Ishikawa (cell line): ENCODE measurements at regions not wholly inside any gene's neighbourhood (a gene's known extent, or its start where the extent isn't known, plus 50 kb on each side); places are given as distances from the start of the nearest gene placed in this dataset.

Experiments
- CEBPB ChIP-seq: IDR thresholded peaks from 2 replicates; pipeline ENCODE4 v1.6.1; 2012
- CREB1 ChIP-seq: IDR thresholded peaks from 2 replicates; pipeline ENCODE4 v1.6.1; 2012; ENCODE audit warnings: low read depth
- EGR1 ChIP-seq: IDR thresholded peaks from 2 replicates; pipeline ENCODE4 v1.6.1; 2012
- EP300 ChIP-seq: IDR thresholded peaks from 2 replicates; pipeline ENCODE4 v1.6.1; 2012; ENCODE audit warnings: borderline replicate concordance
- FOXM1 ChIP-seq: IDR thresholded peaks from 2 replicates; pipeline ENCODE4 v1.6.1; 2012; ENCODE audit warnings: low read depth, borderline replicate concordance
- MAX ChIP-seq: IDR thresholded peaks from 2 replicates; pipeline ENCODE4 v1.6.1; 2012
- NFIC ChIP-seq: IDR thresholded peaks from 2 replicates; pipeline ENCODE4 v1.6.1; 2012
- RAD21 ChIP-seq: IDR thresholded peaks from 2 replicates; pipeline ENCODE4 v1.6.1; 2012; ENCODE audit warnings: low read depth
- REST ChIP-seq: IDR thresholded peaks from 2 replicates; pipeline ENCODE4 v1.6.1; 2012; ENCODE audit warnings: low read depth, mild to moderate bottlenecking
- TAF1 ChIP-seq: IDR thresholded peaks from 2 replicates; pipeline ENCODE4 v1.6.1; 2012; ENCODE audit warnings: low read depth, mild to moderate bottlenecking
- TCF12 ChIP-seq: IDR thresholded peaks from 2 replicates; pipeline ENCODE4 v1.6.1; 2012; ENCODE audit warnings: low read depth
- TEAD4 ChIP-seq: IDR thresholded peaks from 2 replicates; pipeline ENCODE4 v1.6.1; 2012
- USF1 ChIP-seq: IDR thresholded peaks from 2 replicates; pipeline ENCODE4 v1.6.1; 2012
- YY1 ChIP-seq: IDR thresholded peaks from 2 replicates; pipeline ENCODE4 v1.6.1; 2012; ENCODE audit warnings: low read depth
- ZBTB7A ChIP-seq: IDR thresholded peaks from 2 replicates; pipeline ENCODE4 v1.6.1; 2012; ENCODE audit warnings: low read depth

GRCh38 chr6:141884850-141885249, 247.9 kb upstream of the GJE1 start:
- TF ChIP-seq TCF12: no peak
- TF ChIP-seq CREB1: no peak
- no peak for TF ChIP-seq NFIC
- TF ChIP-seq CEBPB: no peak
- no peak for TF ChIP-seq RAD21
- TF ChIP-seq EP300: no peak
- TF ChIP-seq YY1: no peak
- TF ChIP-seq USF1: no peak
- no peak for TF ChIP-seq FOXM1
- TF ChIP-seq MAX: no peak
- no peak for TF ChIP-seq ZBTB7A
- no peak for TF ChIP-seq EGR1
- no peak for TF ChIP-seq TEAD4
- TF ChIP-seq TAF1: no peak
- no peak for TF ChIP-seq REST

GRCh38 chr6:141878686-141879085, 254.0 kb upstream of the GJE1 start:
- TF ChIP-seq RAD21: no peak

GRCh38 chr6:141877275-141877983, 255.3 kb upstream of the GJE1 start:
- no peak for TF ChIP-seq YY1
- TF ChIP-seq TCF12: no peak
- no peak for TF ChIP-seq CEBPB
- TF ChIP-seq FOXM1: no peak
- TF ChIP-seq ZBTB7A: no peak
- no peak for TF ChIP-seq NFIC
- TF ChIP-seq EGR1: no peak
- TF ChIP-seq REST: no peak
- TF ChIP-seq TAF1: no peak
- TF ChIP-seq EP300: no peak

GRCh38 chr6:141874930-141875602, 257.7 kb upstream of the GJE1 start:
- TF ChIP-seq NFIC: no peak
- no peak for TF ChIP-seq MAX
- TF ChIP-seq USF1: no peak
- TF ChIP-seq FOXM1: no peak

- TF ChIP-seq NFIC: no peak
- no peak for TF ChIP-seq EGR1
- TF ChIP-seq USF1: no peak
- no peak for TF ChIP-seq CEBPB
- TF ChIP-seq TCF12: no peak
- no peak for TF ChIP-seq TEAD4
- TF ChIP-seq TAF1: no peak
- TF ChIP-seq YY1: no peak
- no peak for TF ChIP-seq CREB1
- no peak for TF ChIP-seq RAD21
- no peak for TF ChIP-seq ZBTB7A
- TF ChIP-seq EP300: no peak
- TF ChIP-seq FOXM1: no peak
- no peak for TF ChIP-seq REST
- no peak for TF ChIP-seq MAX
Observed at GRCh38 chr6:141867767-141868166, 265.0 kb upstream of the GJE1 start.
